Ascending aorta (tissue), 2 donors: ENCODE measurements at regions not wholly inside any gene's neighbourhood (a gene's known extent, or its start where the extent isn't known, plus 50 kb on each side); places are given as distances from the start of the nearest gene placed in this dataset.

Experiments
- DNase-seq, 2 donors: peaks; one replicate each; pipeline ENCODE4 v3.0.0-alpha.2; 2019; ENCODE audit warnings: low spot score in 2 of 2
- H3K27ac ChIP-seq, 2 donors: fragments of 200-600 bp; sonication (generic); one replicate each; pipeline ENCODE4 v1.5.1; 2016 to 2017; ENCODE audit warnings: mild to moderate bottlenecking in 1 of 2
- H3K27me3 ChIP-seq: fragments of 200-600 bp; sonication (generic); one replicate; pipeline ENCODE4 v1.5.1; 2017
- H3K36me3 ChIP-seq, 2 donors: fragments of 200-600 bp; sonication (generic); one replicate each; pipeline ENCODE4 v1.5.1; 2016
- H3K4me1 ChIP-seq, 2 donors: fragments of 200-600 bp; sonication (generic); one replicate each; pipeline ENCODE4 v1.5.1; 2016 to 2017; ENCODE audit warnings: mild to moderate bottlenecking in 1 of 2
- H3K4me3 ChIP-seq, 2 donors: fragments of 200-600 bp; sonication (generic); one replicate each; pipeline ENCODE4 v1.5.1; 2016 to 2017; ENCODE audit warnings: mild to moderate bottlenecking in 1 of 2
- H3K9me3 ChIP-seq, 2 donors: fragments of 200-600 bp; sonication (generic); one replicate each; pipeline ENCODE4 v1.5.1; 2016
- intact Hi-C: fragments of 100-400 bp; cut with DNase I; formaldehyde crosslinking; loops from one replicate; pipeline ENCODE4 v1.15.1; 2023
- TF ChIP-seq, protein P1 (sequence below), 3 experiments: fragments of 200-600 bp in 2 of 3; fragments of 450-650 bp in 1 of 3; sonication (generic) in 2 of 3; IDR thresholded peaks; one replicate each; pipeline ENCODE4 v1.5.1; 2016 to 2019; ENCODE audit warnings: antibody characterized with exemption in 3 of 3, mild to moderate bottlenecking in 1 of 3, moderate library complexity in 1 of 3

DNA sequence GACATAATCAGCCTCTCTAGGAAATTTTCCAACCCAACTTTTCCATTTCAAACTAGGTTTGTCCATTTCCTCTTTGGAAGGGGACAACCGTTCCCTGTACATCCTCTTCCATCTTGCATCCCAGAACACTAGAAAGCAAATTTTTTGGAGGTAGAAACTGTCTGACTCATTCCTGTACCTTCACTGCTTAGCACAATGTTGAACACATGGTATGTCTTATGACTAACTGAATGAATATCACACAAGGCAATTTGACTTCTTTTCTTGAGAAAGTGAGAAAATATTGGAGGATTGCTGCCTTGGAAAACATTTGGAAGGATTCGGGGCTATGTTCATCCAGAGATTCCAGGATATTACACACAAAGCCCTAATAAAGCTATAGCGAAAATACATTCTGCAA lies 289.1 kb downstream of the FGFR2 start:
- Histone ChIP-seq H3K27ac (no peak overlapping the region), H3K9me3 (no peaks in the 10 kb centered on the region), H3K4me3 (no peak overlapping the region), H3K4me1 (no peaks in the 10 kb centered on the region), H3K27me3 (peaks cover under 1% of the 10 kb centered on the region), H3K36me3 (no peaks in the 10 kb centered on the region)
- DNase-seq, result no peak
- TF ChIP-seq, protein P1, sequence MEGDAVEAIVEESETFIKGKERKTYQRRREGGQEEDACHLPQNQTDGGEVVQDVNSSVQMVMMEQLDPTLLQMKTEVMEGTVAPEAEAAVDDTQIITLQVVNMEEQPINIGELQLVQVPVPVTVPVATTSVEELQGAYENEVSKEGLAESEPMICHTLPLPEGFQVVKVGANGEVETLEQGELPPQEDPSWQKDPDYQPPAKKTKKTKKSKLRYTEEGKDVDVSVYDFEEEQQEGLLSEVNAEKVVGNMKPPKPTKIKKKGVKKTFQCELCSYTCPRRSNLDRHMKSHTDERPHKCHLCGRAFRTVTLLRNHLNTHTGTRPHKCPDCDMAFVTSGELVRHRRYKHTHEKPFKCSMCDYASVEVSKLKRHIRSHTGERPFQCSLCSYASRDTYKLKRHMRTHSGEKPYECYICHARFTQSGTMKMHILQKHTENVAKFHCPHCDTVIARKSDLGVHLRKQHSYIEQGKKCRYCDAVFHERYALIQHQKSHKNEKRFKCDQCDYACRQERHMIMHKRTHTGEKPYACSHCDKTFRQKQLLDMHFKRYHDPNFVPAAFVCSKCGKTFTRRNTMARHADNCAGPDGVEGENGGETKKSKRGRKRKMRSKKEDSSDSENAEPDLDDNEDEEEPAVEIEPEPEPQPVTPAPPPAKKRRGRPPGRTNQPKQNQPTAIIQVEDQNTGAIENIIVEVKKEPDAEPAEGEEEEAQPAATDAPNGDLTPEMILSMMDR (IDR thresholded peaks at IDR 0.05), result no peak
- intact Hi-C loops, result no loop called here

- Histone ChIP-seq H3K27me3 (no peaks in the 10 kb centered on the region), H3K4me3 (no peak overlapping the region), H3K36me3 (no peaks in the 10 kb centered on the region), H3K9me3 (no peaks in the 10 kb centered on the region), H3K4me1 (no peaks in the 10 kb centered on the region), H3K27ac (no peak overlapping the region)
- DNase-seq, result no peak
- TF ChIP-seq, protein P1 (IDR thresholded peaks at IDR 0.05), result no peak
- intact Hi-C loops, result no loop called here
These were observed 288.0 kb downstream of the FGFR2 start for GRCh38 chr10:121310151-121310711.

- intact Hi-C loops, result no loop called here
- H3K27me3 ChIP-seq, result no peaks in the 10 kb centered on the region
- no peaks in the 10 kb centered on the region for H3K9me3 ChIP-seq
- no peaks in the 10 kb centered on the region for H3K4me1 ChIP-seq
- TF ChIP-seq, protein P1 (IDR thresholded peaks at IDR 0.05), result no peak
- no peaks in the 10 kb centered on the region for H3K36me3 ChIP-seq
- H3K27ac ChIP-seq, result no peak overlapping the region
- H3K4me3 ChIP-seq, result no peak overlapping the region
- DNase-seq, result no peak
These were observed 286.3 kb downstream of the FGFR2 start for GRCh38 chr10:121311812-121312443.

DNA sequence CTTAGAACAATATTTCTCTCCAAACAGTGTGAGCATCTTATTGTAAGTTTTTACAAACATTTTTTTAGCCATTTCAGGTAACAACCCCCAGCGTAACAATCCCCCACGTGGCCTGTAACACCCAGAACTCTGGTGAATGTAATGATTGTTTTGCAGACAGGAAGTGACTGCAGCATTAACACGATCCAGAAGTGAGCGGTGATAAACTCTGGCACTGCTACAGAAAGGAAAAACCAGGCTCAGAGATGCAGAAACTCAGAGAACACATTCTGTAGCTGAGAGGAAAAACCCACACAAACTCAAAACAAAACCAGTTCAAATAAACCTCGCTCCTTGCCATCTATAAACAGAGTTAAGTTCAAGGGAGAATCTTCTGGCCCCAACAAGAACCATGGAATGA lies 285.7 kb downstream of the FGFR2 start:
- intact Hi-C loops, result no loop called here
- no peak for DNase-seq
- H3K9me3 ChIP-seq, result no peaks in the 10 kb centered on the region
- H3K36me3 ChIP-seq, result no peaks in the 10 kb centered on the region
- TF ChIP-seq, protein P1 (IDR thresholded peaks at IDR 0.05), result no peak
- H3K4me3 ChIP-seq, result no peak overlapping the region
- no peak overlapping the region for H3K27ac ChIP-seq
- H3K27me3 ChIP-seq, result no peaks in the 10 kb centered on the region
- no peaks in the 10 kb centered on the region for H3K4me1 ChIP-seq

DNA sequence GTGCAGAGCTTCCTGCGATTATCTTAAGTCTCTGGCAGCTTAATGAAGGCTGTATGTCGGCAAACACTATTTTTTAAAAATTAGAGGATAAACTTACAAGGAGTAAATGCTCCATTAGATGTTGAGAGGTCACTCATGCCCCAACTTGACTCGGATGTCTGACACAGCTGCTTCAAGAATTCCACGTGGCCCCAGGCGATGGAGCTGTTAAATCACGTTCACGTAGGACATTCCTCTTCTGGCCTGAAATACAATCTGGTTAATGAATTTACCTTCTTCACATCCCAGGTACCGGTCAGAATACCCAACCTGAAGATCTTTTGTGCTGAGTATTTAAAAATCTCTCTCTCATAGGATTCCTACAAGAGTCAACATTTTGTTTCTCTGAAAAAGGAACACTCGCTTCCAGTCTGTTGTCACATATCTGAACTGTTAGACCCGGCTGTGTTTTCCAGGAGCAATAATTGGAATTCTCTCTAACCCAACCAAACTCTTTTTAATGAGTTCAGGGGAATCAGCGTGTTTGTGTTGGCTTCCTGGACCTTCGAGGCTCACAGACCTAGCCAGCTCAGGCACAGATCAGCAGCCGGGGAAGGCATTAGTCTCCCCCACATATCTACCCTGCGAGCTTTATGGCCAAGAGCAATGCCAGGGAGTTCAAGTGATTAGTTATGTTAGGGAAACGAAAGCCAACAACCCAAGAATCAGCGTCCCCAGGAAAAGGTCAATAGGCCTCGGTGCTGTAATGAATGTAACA lies 284.9 kb downstream of the FGFR2 start:
- TF ChIP-seq, protein P1 (IDR thresholded peaks at IDR 0.05), result no peak
- DNase-seq, result no peak
- Histone ChIP-seq H3K27ac (no peak overlapping the region), H3K27me3 (no peaks in the 10 kb centered on the region), H3K4me1 (no peaks in the 10 kb centered on the region), H3K4me3 (no peak overlapping the region), H3K36me3 (no peaks in the 10 kb centered on the region), H3K9me3 (no peaks in the 10 kb centered on the region)
- intact Hi-C loops, result no loop called here
